GM13976 (cell line): ENCODE measurements at regions not wholly inside any gene's neighbourhood (a gene's known extent, or its start where the extent isn't known, plus 50 kb on each side); places are given as distances from the start of the nearest gene placed in this dataset.

Experiments
- DNase-seq: peaks from one replicate; pipeline ENCODE4 v3.0.0; 2012; ENCODE audit warnings: low spot score
- in situ Hi-C: fragments of 300-500 bp; cut with MboI; formaldehyde crosslinking; loops from one replicate; pipeline ENCODE4 v1.12.0; 2022; ENCODE audit warnings: low sequenced_read_pairs, mixed read lengths, inconsistent platforms; ENCODE audit not compliant: unreplicated experiment
- TF ChIP-seq, protein P1 (sequence below): IDR thresholded peaks from 2 replicates; pipeline ENCODE4 v1.5.1; 2012; ENCODE audit warnings: borderline replicate concordance, mild to moderate bottlenecking; ENCODE audit not compliant: insufficient read depth; ENCODE audit errors: extremely low read depth, missing control alignments, control extremely low read depth

DNA sequence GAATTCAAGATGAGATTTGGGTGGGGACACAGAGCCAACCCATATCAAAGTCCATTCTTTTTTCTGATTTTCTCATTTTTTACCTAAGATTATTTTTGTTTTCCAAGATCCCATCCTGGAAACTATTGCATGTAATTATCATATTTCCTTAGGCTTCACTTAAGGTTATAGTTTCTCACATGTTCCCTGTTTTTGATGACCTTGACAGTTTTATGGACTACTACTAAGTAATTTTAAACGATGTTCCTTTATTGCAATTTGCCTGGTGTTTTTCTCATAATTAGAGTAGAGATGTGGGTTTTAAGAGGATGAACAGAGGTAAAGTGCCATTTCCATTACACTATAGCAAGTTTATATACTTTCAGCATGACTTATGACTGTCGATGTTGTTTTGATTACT, 795.1 kb downstream of the FAT4 start:
- TF ChIP-seq, protein P1, sequence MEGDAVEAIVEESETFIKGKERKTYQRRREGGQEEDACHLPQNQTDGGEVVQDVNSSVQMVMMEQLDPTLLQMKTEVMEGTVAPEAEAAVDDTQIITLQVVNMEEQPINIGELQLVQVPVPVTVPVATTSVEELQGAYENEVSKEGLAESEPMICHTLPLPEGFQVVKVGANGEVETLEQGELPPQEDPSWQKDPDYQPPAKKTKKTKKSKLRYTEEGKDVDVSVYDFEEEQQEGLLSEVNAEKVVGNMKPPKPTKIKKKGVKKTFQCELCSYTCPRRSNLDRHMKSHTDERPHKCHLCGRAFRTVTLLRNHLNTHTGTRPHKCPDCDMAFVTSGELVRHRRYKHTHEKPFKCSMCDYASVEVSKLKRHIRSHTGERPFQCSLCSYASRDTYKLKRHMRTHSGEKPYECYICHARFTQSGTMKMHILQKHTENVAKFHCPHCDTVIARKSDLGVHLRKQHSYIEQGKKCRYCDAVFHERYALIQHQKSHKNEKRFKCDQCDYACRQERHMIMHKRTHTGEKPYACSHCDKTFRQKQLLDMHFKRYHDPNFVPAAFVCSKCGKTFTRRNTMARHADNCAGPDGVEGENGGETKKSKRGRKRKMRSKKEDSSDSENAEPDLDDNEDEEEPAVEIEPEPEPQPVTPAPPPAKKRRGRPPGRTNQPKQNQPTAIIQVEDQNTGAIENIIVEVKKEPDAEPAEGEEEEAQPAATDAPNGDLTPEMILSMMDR = no peak
- DNase-seq = no peak
- in situ Hi-C loops = no loop called here

- TF ChIP-seq, protein P1 = no peak
- in situ Hi-C loops = no loop called here
- no peak for DNase-seq
Measured at GRCh38 chr4:126113058-126113457, 798.3 kb downstream of the FAT4 start.

- in situ Hi-C loops = no loop called here
- no peak for DNase-seq
- TF ChIP-seq, protein P1 = no peak
Measured at GRCh38 chr4:126123611-126124325, 809.0 kb downstream of the FAT4 start.

DNA sequence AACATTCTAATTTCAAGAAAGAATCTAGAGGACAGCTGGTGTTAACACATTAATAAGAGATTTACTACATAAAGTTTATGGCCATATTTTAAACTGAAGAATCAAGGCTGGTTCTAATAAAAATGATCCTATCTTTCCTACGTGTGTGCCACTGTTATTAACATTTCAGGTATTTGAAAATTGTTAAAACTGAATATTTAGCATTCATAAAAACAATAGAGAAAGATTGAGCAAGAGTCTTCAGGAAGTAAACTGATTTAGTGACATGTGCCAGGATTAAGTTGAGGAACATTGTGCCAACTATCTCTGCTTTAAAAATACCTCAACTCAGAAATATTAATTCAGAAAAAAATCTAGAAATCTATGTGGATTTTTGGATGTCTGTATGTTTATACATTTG, 810.1 kb downstream of the FAT4 start:
- TF ChIP-seq, protein P1 = no peak
- no peak for DNase-seq
- in situ Hi-C loops = no loop called here

- TF ChIP-seq, protein P1 = no peak
- no peak for DNase-seq
- in situ Hi-C loops = no loop called here
Measured at GRCh38 chr4:126130215-126130614, 815.5 kb downstream of the FAT4 start.

DNA sequence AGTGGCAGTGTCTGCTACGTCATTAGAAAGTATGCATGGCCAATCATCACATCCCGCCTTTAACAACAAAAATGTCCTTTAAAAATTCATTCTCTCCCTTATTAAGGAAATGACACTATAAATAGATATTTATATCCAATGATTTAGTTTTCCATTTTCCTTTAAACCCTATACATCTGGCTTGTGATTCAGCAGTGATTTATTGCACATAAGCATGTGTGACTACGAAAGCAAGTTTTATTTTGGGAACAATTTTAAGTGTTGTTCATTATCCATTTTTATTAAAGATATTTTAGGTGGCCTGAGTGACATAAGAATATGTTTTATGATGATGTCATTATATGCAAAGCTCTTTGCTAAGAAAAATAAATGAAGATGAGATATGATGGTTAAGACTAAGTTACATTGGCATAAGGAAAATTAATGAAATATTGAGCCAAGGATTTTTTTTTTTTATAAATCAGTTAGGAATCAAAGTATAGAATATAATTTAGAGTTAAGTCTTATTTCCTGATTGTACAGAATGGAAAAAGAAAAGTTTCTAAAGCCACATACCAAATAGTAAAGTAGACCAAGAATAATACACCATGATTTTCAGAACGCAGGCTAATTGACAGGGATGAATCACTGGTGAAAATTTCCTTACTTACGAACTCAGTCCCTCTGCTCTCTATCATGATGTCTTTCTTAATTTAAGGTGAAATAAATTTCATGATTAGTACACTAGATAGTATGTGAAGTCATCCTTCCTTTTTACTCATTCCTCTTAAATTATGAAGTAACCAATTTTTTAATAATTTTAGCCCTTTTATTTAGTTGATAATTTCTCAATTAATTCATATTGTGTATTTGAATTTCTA, 822.4 kb downstream of the FAT4 start:
- in situ Hi-C loops = no loop called here
- TF ChIP-seq, protein P1 = no peak
- no peak for DNase-seq
